ENCODE measurements at regions not wholly inside any gene's neighbourhood (a gene's known extent, or its start where the extent isn't known, plus 50 kb on each side); places are given as distances from the start of the nearest gene placed in this dataset.

- Histone ChIP-seq H3K9ac (ENCODE audit: low read depth, low read length) (no peak overlapping the region), H3K9me3 (ENCODE audit: control insufficient read depth, insufficient read depth, low read length) (no peaks in the 10 kb centered on the region), H3K36me3 (ENCODE audit: control insufficient read depth, insufficient read depth, low read length) (no peaks in the 10 kb centered on the region), H3K4me1 (ENCODE audit: control insufficient read depth, insufficient read depth, low read length) (no peaks in the 10 kb centered on the region), H3K4me3 (ENCODE audit: low read depth, low read length) (no peak overlapping the region), H3K27ac (ENCODE audit: low read depth, low read length) (no peak overlapping the region), H3K27me3 (ENCODE audit: control insufficient read depth, insufficient read depth, low read length) (no peaks in the 10 kb centered on the region)
Observed at GRCh38 chr3:10566451-10566850, 61.1 kb upstream of the ATP2B2 start.

GRCh38 chr3:10568549-10568948 lies 63.2 kb upstream of the ATP2B2 start:
- Histone ChIP-seq H3K27me3 (ENCODE audit: control insufficient read depth, insufficient read depth, low read length) (no peaks in the 10 kb centered on the region), H3K27ac (ENCODE audit: low read depth, low read length) (no peak overlapping the region), H3K4me3 (ENCODE audit: low read depth, low read length) (no peak overlapping the region), H3K9ac (ENCODE audit: low read depth, low read length) (no peak overlapping the region), H3K36me3 (ENCODE audit: control insufficient read depth, insufficient read depth, low read length) (no peaks in the 10 kb centered on the region), H3K9me3 (ENCODE audit: control insufficient read depth, insufficient read depth, low read length) (no peaks in the 10 kb centered on the region), H3K4me1 (ENCODE audit: control insufficient read depth, insufficient read depth, low read length) (no peaks in the 10 kb centered on the region)

DNA sequence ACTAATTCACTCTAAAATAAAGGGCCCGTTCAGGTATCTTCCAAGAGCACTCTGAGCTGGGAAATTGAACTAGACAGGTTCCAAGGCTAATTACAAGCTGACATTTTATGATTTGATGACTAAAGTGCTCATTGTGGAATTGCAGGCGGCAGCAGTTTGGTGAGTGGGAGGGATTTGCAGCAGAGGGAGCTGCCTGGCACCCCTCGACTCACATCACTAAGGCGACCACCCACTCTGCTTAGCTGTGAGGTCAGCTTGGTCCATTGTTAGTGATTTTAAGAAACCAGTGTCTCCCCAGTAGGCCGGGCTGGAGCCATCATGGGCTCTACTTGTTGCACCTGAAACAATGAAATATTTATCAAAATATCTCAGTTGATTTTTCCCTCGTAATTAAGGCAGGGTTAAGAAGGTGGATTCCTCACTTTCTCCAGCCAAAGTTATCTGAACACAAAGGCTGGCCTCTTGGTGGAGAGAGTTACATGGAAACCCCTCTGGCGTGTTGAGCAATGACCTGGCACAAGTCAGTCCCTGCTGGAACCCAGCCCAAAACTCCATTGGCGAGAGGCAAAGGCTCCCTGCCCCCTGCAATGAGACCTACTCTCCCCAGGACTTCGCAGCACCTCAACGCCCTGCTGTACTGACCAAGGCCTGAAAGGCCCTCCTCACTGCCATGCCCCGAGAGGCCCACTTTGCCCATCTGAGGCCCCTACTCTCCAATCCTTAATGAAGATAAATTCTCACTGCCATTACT lies 65.0 kb upstream of the ATP2B2 start:
- no peak overlapping the region for H3K27ac ChIP-seq (ENCODE audit: low read depth, low read length)
- H3K36me3 ChIP-seq (ENCODE audit: control insufficient read depth, insufficient read depth, low read length) = no peaks in the 10 kb centered on the region
- no peak overlapping the region for H3K9ac ChIP-seq (ENCODE audit: low read depth, low read length)
- H3K27me3 ChIP-seq (ENCODE audit: control insufficient read depth, insufficient read depth, low read length) = no peaks in the 10 kb centered on the region
- no peaks in the 10 kb centered on the region for H3K4me1 ChIP-seq (ENCODE audit: control insufficient read depth, insufficient read depth, low read length)
- H3K9me3 ChIP-seq (ENCODE audit: control insufficient read depth, insufficient read depth, low read length) = no peaks in the 10 kb centered on the region
- no peak overlapping the region for H3K4me3 ChIP-seq (ENCODE audit: low read depth, low read length)

GRCh38 chr3:10574101-10574620 lies 68.8 kb upstream of the ATP2B2 start:
- H3K27ac ChIP-seq (ENCODE audit: low read depth, low read length) = no peak overlapping the region

DNA sequence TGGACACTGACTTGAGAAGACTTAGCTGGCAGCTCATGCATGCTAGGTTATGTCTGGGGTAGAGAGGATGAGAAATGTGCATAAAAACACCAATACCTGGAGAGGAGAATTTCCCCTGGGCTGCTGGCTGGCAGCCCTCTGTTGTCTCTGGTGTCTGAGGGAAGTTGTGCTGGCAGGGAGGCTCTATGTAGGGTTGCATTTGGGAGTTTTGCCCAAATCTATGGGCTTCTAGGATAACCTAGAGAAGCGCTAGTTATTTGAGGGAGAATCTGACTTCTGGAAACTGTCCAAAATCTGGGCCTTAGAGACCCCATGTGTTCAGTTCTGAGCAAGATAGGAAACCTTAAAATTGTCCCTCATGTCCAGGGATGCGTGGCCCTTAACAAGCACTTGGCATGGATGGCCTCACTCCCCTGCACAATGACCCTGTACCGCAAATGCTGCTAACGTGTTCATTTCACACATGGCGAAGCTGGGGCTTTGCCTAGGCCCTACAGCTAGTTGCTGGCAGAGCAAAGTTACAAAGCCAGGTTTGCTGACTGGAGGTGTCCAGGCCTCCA lies 70.3 kb upstream of the ATP2B2 start:
- Histone ChIP-seq H3K27ac (ENCODE audit: low read depth, low read length) (no peak overlapping the region), H3K36me3 (ENCODE audit: control insufficient read depth, insufficient read depth, low read length) (no peaks in the 10 kb centered on the region), H3K4me3 (ENCODE audit: low read depth, low read length) (no peak overlapping the region), H3K9me3 (ENCODE audit: control insufficient read depth, insufficient read depth, low read length) (no peaks in the 10 kb centered on the region), H3K4me1 (ENCODE audit: control insufficient read depth, insufficient read depth, low read length) (no peaks in the 10 kb centered on the region), H3K9ac (ENCODE audit: low read depth, low read length) (no peak overlapping the region), H3K27me3 (ENCODE audit: control insufficient read depth, insufficient read depth, low read length) (no peaks in the 10 kb centered on the region)

More at GRCh38 chr3:10574101-10574620, 68.8 kb upstream of the ATP2B2 start:
- no peaks in the 10 kb centered on the region for H3K36me3 ChIP-seq (ENCODE audit: control insufficient read depth, insufficient read depth, low read length)
- H3K4me1 ChIP-seq (ENCODE audit: control insufficient read depth, insufficient read depth, low read length) = no peaks in the 10 kb centered on the region
- H3K9me3 ChIP-seq (ENCODE audit: control insufficient read depth, insufficient read depth, low read length) = no peaks in the 10 kb centered on the region
- H3K27me3 ChIP-seq (ENCODE audit: control insufficient read depth, insufficient read depth, low read length) = no peaks in the 10 kb centered on the region
- H3K4me3 ChIP-seq (ENCODE audit: low read depth, low read length) = no peak overlapping the region
- no peak overlapping the region for H3K9ac ChIP-seq (ENCODE audit: low read depth, low read length)

DNA sequence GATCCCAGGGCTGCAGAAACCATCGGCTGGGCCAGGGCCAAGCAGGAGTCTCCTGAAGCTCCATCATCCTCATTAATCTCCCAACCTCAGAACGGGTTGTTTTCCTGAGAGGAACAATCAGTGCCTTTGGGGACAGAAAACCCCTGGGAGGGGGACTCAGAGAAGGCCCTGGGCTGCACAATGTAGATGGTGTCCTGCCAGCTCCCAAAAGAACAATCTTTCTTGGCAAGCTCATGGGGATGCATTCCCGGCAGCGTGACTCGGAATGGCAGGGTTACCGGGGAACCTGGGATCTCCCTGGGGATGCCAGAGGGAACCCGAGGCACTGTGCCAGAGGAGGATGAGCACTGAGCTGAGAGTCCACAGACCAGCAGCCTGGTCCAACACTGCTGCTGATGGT lies 72.1 kb upstream of the ATP2B2 start:
- H3K4me1 ChIP-seq (ENCODE audit: control insufficient read depth, insufficient read depth, low read length) = no peaks in the 10 kb centered on the region
- no peak overlapping the region for H3K9ac ChIP-seq (ENCODE audit: low read depth, low read length)
- H3K27me3 ChIP-seq (ENCODE audit: control insufficient read depth, insufficient read depth, low read length) = no peaks in the 10 kb centered on the region

DNA sequence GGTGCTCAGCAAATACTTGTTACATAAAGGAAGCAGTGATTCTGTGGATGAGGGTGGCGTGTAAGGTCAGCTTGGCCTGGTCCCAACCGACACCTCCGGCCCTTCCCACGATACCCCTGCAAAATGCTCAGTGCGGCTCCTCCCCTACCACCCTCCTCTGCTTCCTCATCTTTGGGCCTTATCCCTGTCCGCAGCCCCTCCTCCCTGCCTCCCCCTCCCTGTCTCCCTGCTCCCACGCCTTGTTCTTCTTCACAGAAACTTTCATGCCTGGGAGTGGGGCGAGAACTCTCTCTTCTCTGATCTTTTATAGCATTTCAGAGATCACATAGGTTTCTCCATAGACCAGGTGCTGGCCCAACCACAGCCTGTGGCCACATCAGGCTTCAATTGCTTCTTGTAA lies 75.0 kb upstream of the ATP2B2 start:
- H3K4me3 ChIP-seq (ENCODE audit: low read depth, low read length) = no peak overlapping the region
- H3K27me3 ChIP-seq (ENCODE audit: control insufficient read depth, insufficient read depth, low read length) = no peaks in the 10 kb centered on the region
- H3K27ac ChIP-seq (ENCODE audit: low read depth, low read length) = no peak overlapping the region
- no peaks in the 10 kb centered on the region for H3K9me3 ChIP-seq (ENCODE audit: control insufficient read depth, insufficient read depth, low read length)
- H3K36me3 ChIP-seq (ENCODE audit: control insufficient read depth, insufficient read depth, low read length) = no peaks in the 10 kb centered on the region
- no peak overlapping the region for H3K9ac ChIP-seq (ENCODE audit: low read depth, low read length)
- H3K4me1 ChIP-seq (ENCODE audit: control insufficient read depth, insufficient read depth, low read length) = no peaks in the 10 kb centered on the region; the same call in 1 of the 2 replicates

More for the DNA sequence above, 72.1 kb upstream of the ATP2B2 start:
- H3K4me3 ChIP-seq (ENCODE audit: low read depth, low read length) = no peak overlapping the region
- H3K9me3 ChIP-seq (ENCODE audit: control insufficient read depth, insufficient read depth, low read length) = no peaks in the 10 kb centered on the region
- H3K36me3 ChIP-seq (ENCODE audit: control insufficient read depth, insufficient read depth, low read length) = no peaks in the 10 kb centered on the region
- no peak overlapping the region for H3K27ac ChIP-seq (ENCODE audit: low read depth, low read length)

DNA sequence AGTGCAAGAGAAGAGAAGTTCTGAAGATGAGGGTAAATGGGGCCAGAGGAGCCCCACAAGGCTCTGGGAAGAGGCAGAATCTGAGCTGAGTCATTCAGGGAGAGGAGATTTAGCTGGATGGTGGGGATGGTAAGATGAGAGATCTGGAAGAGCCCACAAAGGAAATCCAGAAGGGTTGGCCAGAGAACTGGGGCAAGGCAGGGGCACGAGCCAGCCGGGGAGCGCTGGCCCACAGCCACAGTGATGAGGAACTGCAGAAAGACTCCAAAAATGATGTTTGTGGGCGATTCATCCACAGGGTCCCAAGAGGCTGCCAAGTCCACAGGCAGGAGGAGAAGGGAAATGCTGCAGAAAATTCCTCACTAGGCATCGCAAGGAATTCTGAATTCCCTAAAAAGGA lies 75.9 kb upstream of the ATP2B2 start:
- no peak overlapping the region for H3K9ac ChIP-seq (ENCODE audit: low read depth, low read length)
- H3K4me1 ChIP-seq (ENCODE audit: control insufficient read depth, insufficient read depth, low read length) = no peaks in the 10 kb centered on the region; the same call in 1 of the 2 replicates
- H3K36me3 ChIP-seq (ENCODE audit: control insufficient read depth, insufficient read depth, low read length) = no peaks in the 10 kb centered on the region
- no peak overlapping the region for H3K4me3 ChIP-seq (ENCODE audit: low read depth, low read length)
- H3K9me3 ChIP-seq (ENCODE audit: control insufficient read depth, insufficient read depth, low read length) = no peaks in the 10 kb centered on the region
- no peaks in the 10 kb centered on the region for H3K27me3 ChIP-seq (ENCODE audit: control insufficient read depth, insufficient read depth, low read length)
- no peak overlapping the region for H3K27ac ChIP-seq (ENCODE audit: low read depth, low read length)

GRCh38 chr3:10581716-10582115 lies 76.3 kb upstream of the ATP2B2 start:
- Histone ChIP-seq H3K27me3 (ENCODE audit: control insufficient read depth, insufficient read depth, low read length) (no peaks in the 10 kb centered on the region), H3K9ac (ENCODE audit: low read depth, low read length) (no peak overlapping the region), H3K36me3 (ENCODE audit: control insufficient read depth, insufficient read depth, low read length) (no peaks in the 10 kb centered on the region), H3K9me3 (ENCODE audit: control insufficient read depth, insufficient read depth, low read length) (no peaks in the 10 kb centered on the region), H3K4me1 (ENCODE audit: control insufficient read depth, insufficient read depth, low read length) (no peaks in the 10 kb centered on the region; the same call in 1 of the 2 replicates), H3K27ac (ENCODE audit: low read depth, low read length) (no peak overlapping the region), H3K4me3 (ENCODE audit: low read depth, low read length) (no peak overlapping the region)

DNA sequence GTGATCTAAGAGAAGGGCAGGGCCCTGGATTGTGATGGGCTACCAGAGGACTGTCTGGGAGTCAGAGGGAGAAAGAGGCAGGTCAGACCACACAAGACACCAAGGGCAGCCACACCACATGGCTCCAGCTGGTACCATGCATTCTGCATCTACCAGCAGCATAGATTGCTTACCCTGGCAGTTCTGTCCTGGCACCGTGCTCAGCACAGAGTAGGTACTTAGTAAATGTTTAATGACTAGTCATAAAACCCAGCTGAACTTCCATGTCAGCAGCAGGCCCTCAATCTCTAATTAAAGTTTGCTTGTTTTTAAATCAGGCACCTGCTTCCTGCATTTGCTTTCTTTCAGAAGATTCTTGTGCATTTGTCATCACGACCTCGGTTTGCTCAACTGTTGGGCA lies 77.3 kb upstream of the ATP2B2 start:
- Histone ChIP-seq H3K36me3 (ENCODE audit: control insufficient read depth, insufficient read depth, low read length) (no peaks in the 10 kb centered on the region), H3K27me3 (ENCODE audit: control insufficient read depth, insufficient read depth, low read length) (no peaks in the 10 kb centered on the region), H3K9ac (ENCODE audit: low read depth, low read length) (no peak overlapping the region), H3K4me1 (ENCODE audit: control insufficient read depth, insufficient read depth, low read length) (no peaks in the 10 kb centered on the region; the same call in 1 of the 2 replicates), H3K4me3 (ENCODE audit: low read depth, low read length) (no peak overlapping the region), H3K9me3 (ENCODE audit: control insufficient read depth, insufficient read depth, low read length) (no peaks in the 10 kb centered on the region), H3K27ac (ENCODE audit: low read depth, low read length) (no peak overlapping the region)

Measured in HUES48 (cell line).